ENCODE measurements at regions not wholly inside any gene's neighbourhood (a gene's known extent, or its start where the extent isn't known, plus 50 kb on each side); places are given as distances from the start of the nearest gene placed in this dataset.

- H3K4me3 Mint-ChIP-seq, result no peak overlapping the region
- DNase-seq, result no peak
- no peak overlapping the region for H3K27ac Mint-ChIP-seq
- TF ChIP-seq, protein P1, sequence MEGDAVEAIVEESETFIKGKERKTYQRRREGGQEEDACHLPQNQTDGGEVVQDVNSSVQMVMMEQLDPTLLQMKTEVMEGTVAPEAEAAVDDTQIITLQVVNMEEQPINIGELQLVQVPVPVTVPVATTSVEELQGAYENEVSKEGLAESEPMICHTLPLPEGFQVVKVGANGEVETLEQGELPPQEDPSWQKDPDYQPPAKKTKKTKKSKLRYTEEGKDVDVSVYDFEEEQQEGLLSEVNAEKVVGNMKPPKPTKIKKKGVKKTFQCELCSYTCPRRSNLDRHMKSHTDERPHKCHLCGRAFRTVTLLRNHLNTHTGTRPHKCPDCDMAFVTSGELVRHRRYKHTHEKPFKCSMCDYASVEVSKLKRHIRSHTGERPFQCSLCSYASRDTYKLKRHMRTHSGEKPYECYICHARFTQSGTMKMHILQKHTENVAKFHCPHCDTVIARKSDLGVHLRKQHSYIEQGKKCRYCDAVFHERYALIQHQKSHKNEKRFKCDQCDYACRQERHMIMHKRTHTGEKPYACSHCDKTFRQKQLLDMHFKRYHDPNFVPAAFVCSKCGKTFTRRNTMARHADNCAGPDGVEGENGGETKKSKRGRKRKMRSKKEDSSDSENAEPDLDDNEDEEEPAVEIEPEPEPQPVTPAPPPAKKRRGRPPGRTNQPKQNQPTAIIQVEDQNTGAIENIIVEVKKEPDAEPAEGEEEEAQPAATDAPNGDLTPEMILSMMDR (IDR thresholded peaks at IDR 0.05), result no peak
- no peaks in the 10 kb centered on the region for H3K4me1 Mint-ChIP-seq
- H3K27me3 Mint-ChIP-seq, result no peaks in the 10 kb centered on the region
- CTCF ChIA-PET, result no interaction called here
- POLR2A ChIA-PET, result no interaction called here
- H3K36me3 Mint-ChIP-seq (ENCODE audit: low read depth), result no peaks in the 10 kb centered on the region
- intact Hi-C loops (cut with micrococcal nuclease), result no loop called here
- H3K9me3 Mint-ChIP-seq, result peaks cover 15% of the 10 kb centered on the region
- no peak for ATAC-seq (ENCODE audit: low read depth)
Measured at GRCh38 chr3:191813245-191813644, 352.3 kb downstream of the PYDC2 start.

GRCh38 chr3:191848818-191849217 lies 387.9 kb downstream of the PYDC2 start:
- Mint-ChIP-seq H3K4me1 (no peaks in the 10 kb centered on the region), H3K36me3 (ENCODE audit: low read depth) (no peaks in the 10 kb centered on the region), H3K27ac (no peak overlapping the region), H3K27me3 (no peaks in the 10 kb centered on the region), H3K9me3 (no peaks in the 10 kb centered on the region), H3K4me3 (no peak overlapping the region)
- DNase-seq (no peak), ATAC-seq (ENCODE audit: low read depth) (no peak)
- POLR2A ChIA-PET, result no interaction called here
- CTCF ChIA-PET, result no interaction called here
- intact Hi-C loops (cut with micrococcal nuclease), result no loop called here
- TF ChIP-seq, protein P1 (IDR thresholded peaks at IDR 0.05), result no peak

DNA sequence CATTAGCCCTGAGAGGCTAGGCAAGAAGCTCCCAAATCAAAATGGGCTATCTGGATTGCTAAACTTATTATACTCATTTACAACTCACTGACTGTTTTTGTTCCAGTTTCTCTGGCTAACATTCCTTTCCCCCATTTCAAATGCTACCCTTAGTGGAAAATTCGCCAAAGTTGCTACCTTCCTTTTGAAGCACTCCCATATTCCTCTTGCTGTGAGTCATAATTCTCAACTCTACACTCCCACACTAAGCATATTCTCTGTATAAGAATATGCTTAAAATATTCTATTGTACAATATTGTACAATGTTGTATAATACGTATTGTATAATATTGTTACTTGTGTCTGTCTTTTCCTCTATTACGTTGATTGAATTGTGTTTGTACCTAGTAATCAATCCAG lies 398.6 kb downstream of the PYDC2 start:
- H3K36me3 Mint-ChIP-seq (ENCODE audit: low read depth), result no peaks in the 10 kb centered on the region
- H3K9me3 Mint-ChIP-seq, result peaks cover 4% of the 10 kb centered on the region
- H3K4me3 Mint-ChIP-seq, result no peak overlapping the region
- no peak overlapping the region for H3K27ac Mint-ChIP-seq
- POLR2A ChIA-PET, result no interaction called here
- CTCF ChIA-PET, result no interaction called here
- TF ChIP-seq, protein P1 (IDR thresholded peaks at IDR 0.05), result no peak
- H3K27me3 Mint-ChIP-seq, result no peaks in the 10 kb centered on the region
- ATAC-seq (ENCODE audit: low read depth) (no peak), DNase-seq (no peak)
- H3K4me1 Mint-ChIP-seq, result no peaks in the 10 kb centered on the region
- intact Hi-C loops (cut with micrococcal nuclease), result no loop called here

GRCh38 chr3:191869738-191870415 lies 408.9 kb downstream of the PYDC2 start:
- Mint-ChIP-seq H3K4me1 (no peaks in the 10 kb centered on the region), H3K27me3 (no peaks in the 10 kb centered on the region), H3K27ac (no peak overlapping the region), H3K4me3 (no peak overlapping the region), H3K36me3 (ENCODE audit: low read depth) (no peaks in the 10 kb centered on the region), H3K9me3 (no peaks in the 10 kb centered on the region)
- ATAC-seq (ENCODE audit: low read depth), result no peak
- ChIA-PET POLR2A (no interaction called here), CTCF (no interaction called here)
- TF ChIP-seq, protein P1 (IDR thresholded peaks at IDR 0.05), result no peak
- no peak for DNase-seq
- intact Hi-C loops (cut with micrococcal nuclease), result no loop called here

- Mint-ChIP-seq H3K36me3 (ENCODE audit: low read depth) (no peaks in the 10 kb centered on the region), H3K27me3 (no peaks in the 10 kb centered on the region), H3K9me3 (no peaks in the 10 kb centered on the region), H3K4me3 (no peak overlapping the region), H3K4me1 (no peaks in the 10 kb centered on the region), H3K27ac (no peak overlapping the region)
- no peak for ATAC-seq (ENCODE audit: low read depth)
- POLR2A ChIA-PET, result no interaction called here
- intact Hi-C loops (cut with micrococcal nuclease), result no loop called here
- TF ChIP-seq, protein P1 (IDR thresholded peaks at IDR 0.05), result no peak
- no peak for DNase-seq
- CTCF ChIA-PET, result no interaction called here
Measured at GRCh38 chr3:191873736-191874135, 412.8 kb downstream of the PYDC2 start.
